OCI-M1 (cell line): ENCODE measurements at regions not wholly inside any gene's neighbourhood (a gene's known extent, or its start where the extent isn't known, plus 50 kb on each side); places are given as distances from the start of the nearest gene placed in this dataset.
"Not testable (repeated sequence)": the region's sequence is repeated elsewhere in the genome, so short reads cannot be mapped to it uniquely, and the experiment has no call there.

Experiments
- DNase-seq: peaks from one replicate; lab custom pipeline; 2025; lab: John Stamatoyannopoulos, UW

GRCh38 chr4:71210823-71211222 lies 128.0 kb upstream of the SLC4A4 start:
- no peak for DNase-seq

- no peak for DNase-seq
Observed at GRCh38 chr4:71211748-71212147, 127.1 kb upstream of the SLC4A4 start.

GRCh38 chr4:71212216-71212615 lies 126.6 kb upstream of the SLC4A4 start:
- no peak for DNase-seq

DNA sequence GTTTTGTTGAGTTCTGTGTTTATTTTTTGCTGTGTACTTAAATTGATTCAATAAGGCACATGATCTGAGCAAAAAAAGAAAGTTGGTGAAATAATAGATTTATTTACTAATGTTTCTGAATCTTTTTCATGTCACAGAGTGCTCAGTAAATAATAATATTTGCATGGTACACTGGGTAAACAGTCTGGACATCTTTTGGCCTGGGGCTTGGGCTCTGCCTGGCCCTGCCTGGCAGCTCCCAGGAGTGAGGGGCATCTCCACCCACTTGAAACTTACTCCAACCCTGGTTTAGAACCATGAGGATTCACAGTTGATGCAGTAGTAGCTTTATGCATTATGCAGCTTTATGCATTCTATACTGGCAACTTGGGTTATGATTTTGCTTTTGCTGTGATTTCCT lies 124.2 kb upstream of the SLC4A4 start:
- DNase-seq, result no peak

GRCh38 chr4:71216316-71216959 lies 122.4 kb upstream of the SLC4A4 start:
- no peak for DNase-seq

- DNase-seq, result no peak
Observed at GRCh38 chr4:71217688-71218087, 121.1 kb upstream of the SLC4A4 start.

DNA sequence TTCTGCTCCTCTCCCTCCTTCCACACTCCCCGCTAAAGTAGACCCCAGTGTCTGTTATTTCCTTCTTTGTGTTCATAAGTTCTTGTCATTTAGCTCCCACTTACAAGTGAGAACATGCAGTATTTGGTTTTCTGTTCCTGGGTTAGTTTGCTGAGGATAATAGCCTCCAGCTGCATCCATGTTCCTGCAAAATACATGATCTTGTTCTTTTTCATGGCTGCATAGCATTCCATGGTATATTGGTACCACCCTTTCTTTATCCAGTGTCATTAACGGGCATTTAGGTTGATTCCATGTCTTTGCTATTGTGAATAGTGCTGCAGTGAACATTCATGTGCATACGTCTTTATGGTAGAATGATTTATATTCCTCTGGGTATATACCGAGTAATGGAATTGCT lies 118.0 kb upstream of the SLC4A4 start:
- not testable (repeated sequence) for DNase-seq

DNA sequence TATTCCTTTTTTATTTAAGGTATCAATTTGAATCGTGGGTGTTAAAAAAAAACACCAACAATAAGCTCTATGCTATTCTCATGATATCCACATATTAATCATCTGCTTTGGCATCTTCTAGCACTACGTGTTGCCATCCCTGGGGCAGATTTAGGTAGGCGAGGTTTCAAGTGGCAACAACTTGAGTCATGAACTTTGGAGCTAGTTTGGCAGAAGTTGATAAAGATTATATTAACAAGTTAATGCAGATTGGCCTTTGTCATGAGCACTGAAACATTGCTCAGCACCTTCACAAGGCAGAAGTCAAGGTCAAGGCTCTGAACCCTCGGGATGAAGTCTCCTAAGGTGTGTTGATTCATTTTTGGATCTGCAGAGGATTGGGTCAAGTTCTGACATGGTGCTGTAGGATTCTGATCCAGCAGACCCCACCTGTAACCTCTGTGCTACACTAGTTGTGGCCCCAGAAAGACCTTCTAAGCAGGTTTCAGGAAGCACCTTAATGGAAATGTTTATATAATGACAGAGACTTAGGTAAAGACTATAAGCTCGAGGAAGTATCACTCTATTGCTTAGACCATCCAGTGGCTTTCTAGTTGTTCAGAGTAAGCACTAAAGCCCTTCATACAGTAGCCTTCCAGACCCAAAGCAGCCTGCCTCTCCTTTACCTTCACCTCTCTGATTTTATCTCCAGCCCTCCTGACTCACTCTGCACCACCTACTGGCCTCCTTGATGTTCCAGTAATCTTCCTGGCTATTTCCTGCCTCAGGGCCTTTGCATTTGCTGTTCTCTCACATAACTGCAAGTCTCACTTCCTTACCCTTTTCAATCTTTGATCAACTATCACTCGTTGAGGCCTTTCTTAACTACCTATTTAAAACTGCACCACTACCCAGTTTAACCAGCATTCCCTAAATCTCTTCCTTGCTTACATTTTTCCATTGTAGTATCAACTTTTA lies 117.0 kb upstream of the SLC4A4 start:
- no peak for DNase-seq

- no peak for DNase-seq
Observed at GRCh38 chr4:71222661-71223060, 116.2 kb upstream of the SLC4A4 start.

DNA sequence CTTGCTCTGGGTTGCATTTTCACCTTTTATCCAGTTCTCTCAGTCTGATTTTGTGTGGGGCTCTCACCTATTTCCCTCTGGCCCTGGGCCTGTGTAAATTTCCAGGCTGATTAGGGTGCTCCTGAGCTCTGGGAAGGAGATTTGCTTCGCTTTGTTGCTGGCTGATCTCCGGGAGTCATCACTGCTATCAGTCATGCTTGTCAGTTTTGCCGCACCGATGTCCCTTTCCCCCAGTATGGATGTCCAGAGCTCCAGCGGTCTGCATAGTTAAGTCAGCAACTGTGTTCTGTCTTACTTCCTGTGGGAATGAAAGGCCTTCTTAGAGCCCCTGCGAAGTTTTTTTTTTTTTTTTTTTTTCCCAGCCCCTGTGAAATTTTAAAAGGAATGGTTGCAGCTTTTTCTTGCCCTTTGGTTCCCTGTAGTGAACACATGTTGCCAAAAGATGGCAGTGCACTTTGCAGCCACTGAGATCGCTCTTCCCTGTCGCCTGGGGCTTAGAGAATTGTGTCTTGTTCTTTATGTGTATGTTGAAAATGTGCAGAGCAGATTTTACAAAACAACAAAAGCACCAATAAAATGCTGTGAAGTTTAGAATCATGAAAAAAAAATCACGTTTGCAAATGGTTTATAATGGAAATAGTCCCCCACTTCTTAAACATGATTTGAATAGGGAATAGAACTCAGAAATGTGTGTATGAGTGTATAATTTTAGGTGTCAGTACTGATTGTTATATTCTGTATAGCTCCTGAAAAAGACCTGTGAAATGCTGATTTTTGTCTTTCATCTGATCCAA lies 109.1 kb upstream of the SLC4A4 start:
- peak; percentile 57 for DNase-seq

DNA sequence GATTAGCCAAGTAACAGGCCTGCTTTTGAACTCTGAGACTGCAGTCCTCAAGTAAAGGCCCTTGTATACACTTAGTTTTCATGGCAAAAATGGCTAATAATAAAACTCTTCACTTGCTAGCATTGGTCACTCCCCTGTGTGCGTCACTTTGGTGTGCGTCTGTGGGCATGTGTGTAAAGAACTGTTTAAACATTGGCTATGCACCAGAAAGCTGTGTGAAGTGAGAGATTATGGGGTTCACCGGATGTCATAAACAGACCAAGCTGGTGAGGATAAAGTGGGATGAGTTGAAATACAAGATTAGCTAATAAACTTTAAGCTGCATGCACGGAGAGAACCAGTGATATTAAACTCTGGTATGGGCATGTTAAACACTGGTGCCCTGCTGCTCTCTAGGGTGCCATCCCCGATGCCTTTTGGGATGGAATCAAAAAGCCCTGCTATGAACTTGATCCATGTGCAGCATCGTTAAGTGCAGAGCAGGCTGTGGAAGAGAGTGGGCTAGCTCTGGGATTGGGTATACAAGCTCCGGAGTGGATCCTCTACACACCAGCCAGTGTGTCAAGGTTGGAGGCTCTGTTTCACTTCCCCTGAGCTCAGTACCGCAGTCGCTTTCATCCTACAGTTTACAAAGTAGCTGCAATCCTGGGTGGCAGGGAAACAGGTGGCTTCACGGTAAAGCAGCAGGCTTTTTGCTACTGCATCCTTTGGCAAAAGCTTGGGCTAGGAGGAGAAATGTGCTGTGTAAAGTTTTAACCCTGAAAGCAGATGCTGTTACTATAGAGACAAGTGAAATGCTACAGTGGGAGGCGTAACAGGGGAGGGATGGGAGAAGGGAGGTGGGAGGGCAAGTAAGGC lies 108.3 kb upstream of the SLC4A4 start:
- DNase-seq, result no peak

DNA sequence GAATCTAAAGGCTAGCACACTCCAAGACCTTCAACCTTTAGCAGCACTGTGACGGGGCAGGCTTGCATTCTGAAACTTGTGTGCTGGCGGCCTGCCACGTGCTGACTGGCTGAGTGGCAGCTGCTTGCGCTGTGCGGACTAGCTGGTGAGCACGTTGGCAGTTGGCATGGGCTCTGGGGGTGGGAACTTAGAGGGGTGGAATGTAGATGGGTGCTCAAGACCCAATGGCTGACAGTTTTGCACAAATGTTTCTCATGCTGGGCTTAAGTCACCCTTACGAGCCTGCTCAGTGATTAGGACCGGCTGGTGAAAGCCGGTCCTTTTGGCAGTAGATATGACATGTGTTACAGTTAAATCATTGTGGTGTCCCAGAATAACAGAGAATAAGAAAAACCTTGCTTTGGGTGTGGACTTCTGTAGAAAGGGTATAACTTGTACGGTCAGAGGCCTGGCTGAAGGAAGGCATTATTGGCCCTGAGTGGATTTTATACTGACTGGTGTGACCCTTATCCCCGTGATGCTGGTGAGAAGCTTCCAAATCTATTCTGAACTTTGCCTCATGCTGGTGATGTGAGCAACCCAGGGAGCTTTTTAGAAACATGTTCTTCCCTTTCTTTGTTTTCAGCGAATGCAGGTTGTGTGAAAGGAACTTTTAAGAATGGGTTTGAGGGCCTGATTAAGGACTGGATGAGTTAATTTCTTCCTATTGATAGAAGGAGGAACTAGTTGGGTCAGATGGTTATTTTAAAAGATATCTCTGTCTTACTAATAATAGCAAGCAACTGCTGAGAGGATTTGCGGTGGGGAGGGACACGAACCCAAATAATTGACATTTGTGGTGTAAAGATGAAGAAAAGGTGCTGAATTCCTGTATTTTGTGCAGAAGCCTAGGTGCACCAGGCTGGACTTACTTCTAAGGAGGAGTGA lies 107.4 kb upstream of the SLC4A4 start:
- no peak for DNase-seq

DNA sequence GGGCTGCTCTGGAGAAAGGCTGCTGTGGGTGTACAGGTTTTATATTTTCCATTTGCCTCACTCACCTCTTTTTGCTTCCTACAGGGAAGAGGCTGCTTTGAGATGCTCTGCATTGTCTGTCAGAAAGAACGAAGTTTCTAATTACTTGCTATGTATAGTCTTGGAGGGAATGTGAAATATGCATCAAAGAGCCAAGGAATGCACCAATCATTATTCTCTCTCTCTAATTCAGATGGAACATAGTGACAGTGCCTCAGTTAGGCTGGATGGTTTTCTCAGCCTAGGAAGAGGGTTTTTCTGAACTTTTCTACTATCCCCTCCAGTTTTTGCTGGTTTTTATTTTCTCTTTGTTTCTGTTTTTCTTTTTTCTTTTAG lies 106.8 kb upstream of the SLC4A4 start:
- no peak for DNase-seq

DNA sequence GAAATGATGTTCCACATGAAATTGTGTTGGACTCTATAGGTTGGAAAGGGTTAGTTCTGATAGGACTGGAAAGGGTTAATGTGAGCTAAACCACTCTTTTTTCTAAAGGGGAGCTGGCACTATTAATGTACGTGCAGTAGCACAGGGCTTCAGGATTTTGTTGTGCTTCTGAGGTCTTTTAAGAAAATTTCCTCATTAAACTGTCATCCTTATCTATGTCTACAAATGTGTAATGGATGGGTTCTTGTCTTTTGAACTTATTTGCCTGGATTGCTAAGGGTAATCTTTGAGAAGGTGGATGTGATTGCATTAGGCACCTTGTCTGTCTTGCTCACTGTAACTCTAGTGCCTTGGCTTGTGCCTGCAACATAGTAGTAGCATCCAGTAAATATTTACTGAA lies 106.0 kb upstream of the SLC4A4 start:
- no peak for DNase-seq

DNA sequence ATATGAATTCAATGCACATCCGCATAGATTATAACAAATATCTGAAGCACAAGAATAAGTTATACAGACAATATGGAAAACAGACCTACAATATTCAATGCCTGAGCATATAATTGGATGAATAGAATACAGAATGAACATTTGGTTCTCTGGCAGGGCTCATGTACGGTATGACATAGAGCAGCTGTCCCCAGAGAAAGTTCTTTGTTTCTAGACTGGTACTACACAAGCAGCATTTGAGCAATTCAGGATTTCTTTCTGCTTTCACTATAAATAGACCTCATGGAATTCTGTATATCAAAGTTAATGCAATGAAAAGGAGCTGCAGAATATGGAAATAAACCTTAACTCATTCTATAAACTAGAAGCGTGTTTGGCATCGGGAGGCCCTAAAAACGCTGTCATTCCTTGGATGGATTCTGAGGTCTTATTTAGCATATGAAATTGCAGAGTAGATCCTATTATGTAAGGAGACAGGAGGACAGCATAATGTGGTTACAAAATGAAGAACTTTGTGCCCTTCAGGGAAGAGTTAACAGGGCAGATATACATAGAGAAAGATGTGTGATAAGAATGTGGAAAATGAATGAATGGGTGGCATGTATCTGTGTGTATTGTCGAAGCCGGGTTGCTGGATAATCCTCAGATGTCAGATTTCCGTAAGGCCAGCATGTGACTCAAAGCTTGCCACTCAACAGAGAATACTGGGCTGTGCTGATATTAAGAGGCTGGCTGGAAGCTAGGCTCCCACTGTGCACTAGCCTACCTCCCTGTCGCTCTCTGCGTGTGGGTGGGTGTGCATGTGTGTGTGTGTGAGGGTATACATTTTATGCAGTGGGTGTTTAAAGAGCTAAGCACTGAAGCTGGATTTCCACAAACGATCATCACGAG lies 103.3 kb upstream of the SLC4A4 start:
- DNase-seq, result peak; percentile 5

DNA sequence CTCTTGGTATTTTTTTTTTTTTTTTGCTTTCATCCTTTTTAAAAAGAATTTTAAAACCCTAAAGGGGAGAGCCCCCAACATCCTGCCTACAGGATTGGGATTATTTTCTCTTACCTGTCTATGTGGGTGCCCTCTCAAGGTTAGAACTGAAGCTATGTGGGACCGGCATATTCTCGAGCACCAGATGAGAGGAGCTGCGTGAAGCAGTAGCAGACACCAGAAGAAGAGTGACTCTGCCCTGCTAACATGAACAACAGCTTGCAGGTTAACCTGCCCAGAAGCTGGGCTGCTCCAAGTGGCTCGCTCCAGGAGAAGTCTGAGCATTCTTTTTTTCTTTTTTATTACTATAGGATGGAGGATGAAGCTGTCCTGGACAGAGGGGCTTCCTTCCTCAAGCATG lies 102.6 kb upstream of the SLC4A4 start:
- DNase-seq, result no peak

GRCh38 chr4:71237641-71238040 lies 101.2 kb upstream of the SLC4A4 start:
- no peak for DNase-seq

- DNase-seq, result no peak
Observed at GRCh38 chr4:71239365-71239764, 99.5 kb upstream of the SLC4A4 start.

DNA sequence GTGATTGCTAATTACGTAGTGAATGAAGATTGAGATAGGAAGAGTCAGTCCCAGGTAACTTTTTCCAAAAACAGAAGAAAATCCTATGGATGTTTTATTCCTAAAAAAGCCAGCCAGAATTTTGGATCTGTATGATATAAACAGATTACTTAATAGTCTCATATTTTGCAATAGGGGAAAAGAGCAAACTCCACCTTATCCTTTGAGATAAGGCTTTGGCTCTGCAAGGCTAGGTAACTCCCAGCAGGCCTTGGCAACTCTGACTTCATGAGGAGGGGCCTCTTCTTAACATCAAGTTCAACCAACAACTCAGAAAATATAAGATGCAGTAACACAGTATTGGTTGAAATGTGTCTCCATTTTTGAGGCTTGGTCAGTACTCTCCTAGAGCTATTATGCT lies 98.7 kb upstream of the SLC4A4 start:
- DNase-seq, result no peak
